Trophoblast cell (in vitro differentiated cells and primary cell): ENCODE measurements at regions not wholly inside any gene's neighbourhood (a gene's known extent, or its start where the extent isn't known, plus 50 kb on each side); places are given as distances from the start of the nearest gene placed in this dataset.

ENCODE experiments used
- DNase-seq, 2 donors: peaks; one replicate each; pipeline ENCODE4 v3.0.0-alpha.2; 2016
- H2AFZ ChIP-seq: 2 replicates; pipeline ENCODE4 v1.6.1; 2013; ENCODE audit warnings: low read length, moderate library complexity, mild to moderate bottlenecking; ENCODE audit not compliant: insufficient read depth, poor library complexity
- H2AK5ac ChIP-seq: 2 replicates; pipeline ENCODE4 v1.6.1; 2013; ENCODE audit warnings: mild to moderate bottlenecking, low read length
- H2BK120ac ChIP-seq: 2 replicates; pipeline ENCODE4 v1.6.1; 2013; ENCODE audit warnings: low read length, mild to moderate bottlenecking, moderate library complexity; ENCODE audit not compliant: insufficient read depth, poor library complexity
- H2BK12ac ChIP-seq: 2 replicates; pipeline ENCODE4 v1.6.1; 2013; ENCODE audit warnings: mild to moderate bottlenecking, low read length, moderate library complexity
- H2BK5ac ChIP-seq: 2 replicates; pipeline ENCODE4 v1.6.1; 2013; ENCODE audit warnings: low read length, low read depth, moderate library complexity, mild to moderate bottlenecking; ENCODE audit not compliant: poor library complexity
- H3K14ac ChIP-seq: 2 replicates; pipeline ENCODE4 v1.6.1; 2013; ENCODE audit warnings: mild to moderate bottlenecking, low read length
- H3K18ac ChIP-seq: 2 replicates; pipeline ENCODE4 v1.6.1; 2013; ENCODE audit warnings: mild to moderate bottlenecking, low read length
- H3K23ac ChIP-seq: 2 replicates; pipeline ENCODE4 v1.6.1; 2013; ENCODE audit warnings: low read length
- H3K27ac ChIP-seq: 2 replicates; pipeline ENCODE4 v1.5.1; 2013; ENCODE audit warnings: low read depth, mild to moderate bottlenecking, inconsistent platforms, low read length, moderate library complexity
- H3K27me3 ChIP-seq: 2 replicates; pipeline ENCODE4 v1.6.1; 2013; ENCODE audit warnings: inconsistent platforms, mild to moderate bottlenecking, low read length, moderate library complexity; ENCODE audit not compliant: insufficient read depth
- H3K36me3 ChIP-seq, 2 experiments: 1 replicate in 1 of 2; 2 replicates in 1 of 2; pipeline ENCODE4 v1.6.1; 2013; ENCODE audit warnings: low read length in 2 of 2, mild to moderate bottlenecking in 2 of 2, moderate library complexity in 1 of 2; ENCODE audit not compliant: insufficient read depth in 2 of 2, control insufficient read depth in 1 of 2
- H3K4ac ChIP-seq: 2 replicates; pipeline ENCODE4 v1.6.1; 2013; ENCODE audit warnings: low read depth, mild to moderate bottlenecking, low read length, moderate library complexity
- H3K4me1 ChIP-seq, 2 experiments: 1 replicate in 1 of 2; 2 replicates in 1 of 2; pipeline ENCODE4 v1.6.1; 2013; ENCODE audit warnings: low read length in 2 of 2, mild to moderate bottlenecking in 2 of 2, moderate library complexity in 1 of 2; ENCODE audit not compliant: insufficient read depth in 2 of 2, control insufficient read depth in 1 of 2
- H3K4me2 ChIP-seq: 2 replicates; pipeline ENCODE4 v1.6.1; 2013; ENCODE audit warnings: inconsistent platforms, mild to moderate bottlenecking, low read length, moderate library complexity
- H3K4me3 ChIP-seq: 2 replicates; pipeline ENCODE4 v1.5.1; 2013; ENCODE audit warnings: mild to moderate bottlenecking, low read depth, low read length, inconsistent platforms
- H3K79me1 ChIP-seq: one replicate; pipeline ENCODE4 v1.6.1; 2013; ENCODE audit warnings: low read length
- H3K79me2 ChIP-seq: 2 replicates; pipeline ENCODE4 v1.6.1; 2013; ENCODE audit warnings: low read length, mild to moderate bottlenecking; ENCODE audit not compliant: control insufficient read depth, insufficient read depth, poor library complexity
- H3K9ac ChIP-seq: 2 replicates; pipeline ENCODE4 v1.6.1; 2013; ENCODE audit warnings: mild to moderate bottlenecking, low read length
- H3K9me3 ChIP-seq: 2 replicates; pipeline ENCODE4 v1.6.1; 2013; ENCODE audit warnings: low read depth, mild to moderate bottlenecking, control low read depth, inconsistent platforms, low read length; ENCODE audit not compliant: insufficient read depth
- H4K12ac ChIP-seq: 2 replicates; pipeline ENCODE4 v1.6.1; 2013; ENCODE audit warnings: low read depth, mild to moderate bottlenecking, low read length, moderate library complexity
- H4K8ac ChIP-seq: 2 replicates; pipeline ENCODE4 v1.6.1; 2013; ENCODE audit warnings: low read depth, mild to moderate bottlenecking, low read length, moderate library complexity
- H4K91ac ChIP-seq: one replicate; pipeline ENCODE4 v1.6.1; 2013; ENCODE audit warnings: low read depth, mild to moderate bottlenecking, low read length, moderate library complexity
- WGBS: extraction: QIAGEN DNeasy Blood & Tissue Kit; methylation state at CpG from one replicate; pipeline ENCODE4 v1.1.7; 2013; ENCODE audit warnings: missing lambda C conversion rate; ENCODE audit not compliant: insufficient read length, insufficient coverage; ENCODE audit errors: extremely low coverage; 5-methylcytosine and 5-hydroxymethylcytosine counted together

GRCh38 chr10:128432011-128432410 is 305.8 kb upstream of the MKI67 start:
- Histone ChIP-seq H3K4me2 (no peak overlapping the region), H3K27ac (no peak overlapping the region), H4K8ac (no peak overlapping the region), H2BK12ac (no peak overlapping the region), H4K91ac (no peak overlapping the region), H3K9me3 (no peaks in the 10 kb centered on the region), H3K36me3 (no peaks in the 10 kb centered on the region), H2AFZ (no peak overlapping the region), H3K4me1 (no peaks in the 10 kb centered on the region), H3K23ac (no peak overlapping the region), H3K9ac (no peak overlapping the region), H4K12ac (no peak overlapping the region), H3K27me3 (no peaks in the 10 kb centered on the region), H3K79me1 (no peaks in the 10 kb centered on the region), H3K4me3 (no peak overlapping the region), H2BK120ac (no peak overlapping the region), H3K18ac (no peak overlapping the region), H3K14ac (no peak overlapping the region), H2AK5ac (no peak overlapping the region), H3K4ac (no peak overlapping the region), H3K79me2 (no peaks in the 10 kb centered on the region), H2BK5ac (no peak overlapping the region)
- DNase-seq = no peak
- no CpG with 5 or more reads among the region's 7 CpGs for WGBS

GRCh38 chr10:128432423-128432822 is 306.2 kb upstream of the MKI67 start:
- Histone ChIP-seq H3K4me1 (no peaks in the 10 kb centered on the region), H3K18ac (no peak overlapping the region), H2BK5ac (no peak overlapping the region), H2AFZ (no peak overlapping the region), H3K9me3 (no peaks in the 10 kb centered on the region), H3K23ac (no peak overlapping the region), H4K12ac (no peak overlapping the region), H3K9ac (no peak overlapping the region), H3K4ac (no peak overlapping the region), H3K14ac (no peak overlapping the region), H2BK12ac (no peak overlapping the region), H2BK120ac (no peak overlapping the region), H2AK5ac (no peak overlapping the region), H3K4me2 (no peak overlapping the region), H3K4me3 (no peak overlapping the region), H4K91ac (no peak overlapping the region), H3K27ac (no peak overlapping the region), H3K79me2 (no peaks in the 10 kb centered on the region), H3K79me1 (no peaks in the 10 kb centered on the region), H3K27me3 (no peaks in the 10 kb centered on the region), H3K36me3 (no peaks in the 10 kb centered on the region), H4K8ac (no peak overlapping the region)
- no CpG with 5 or more reads among the region's 6 CpGs for WGBS
- DNase-seq = no peak

GRCh38 chr10:128435811-128436210 is 309.6 kb upstream of the MKI67 start:
- Histone ChIP-seq H3K4me1 (no peaks in the 10 kb centered on the region), H3K14ac (no peak overlapping the region), H3K18ac (no peak overlapping the region), H3K9ac (no peak overlapping the region), H3K36me3 (no peaks in the 10 kb centered on the region), H3K23ac (no peak overlapping the region), H2AK5ac (no peak overlapping the region), H3K4me3 (no peak overlapping the region), H4K12ac (no peak overlapping the region), H2BK5ac (no peak overlapping the region), H2BK12ac (no peak overlapping the region), H2BK120ac (no peak overlapping the region), H4K8ac (no peak overlapping the region), H3K27me3 (no peaks in the 10 kb centered on the region), H3K9me3 (peaks cover 7% of the 10 kb centered on the region), H3K79me1 (no peaks in the 10 kb centered on the region), H3K4ac (no peak overlapping the region), H2AFZ (no peak overlapping the region), H3K27ac (no peak overlapping the region), H3K79me2 (no peaks in the 10 kb centered on the region), H3K4me2 (no peak overlapping the region), H4K91ac (no peak overlapping the region)
- no peak for DNase-seq
- no CpG with 5 or more reads among the region's 6 CpGs for WGBS

GRCh38 chr10:128437786-128438345 is 311.6 kb upstream of the MKI67 start:
- no peak overlapping the region for H2AFZ ChIP-seq
- H2BK12ac ChIP-seq = no peak overlapping the region
- H3K79me1 ChIP-seq = no peaks in the 10 kb centered on the region
- H2BK5ac ChIP-seq = no peak overlapping the region
- no peak overlapping the region for H2BK120ac ChIP-seq
- no peak overlapping the region for H4K12ac ChIP-seq
- no peaks in the 10 kb centered on the region for H3K79me2 ChIP-seq
- no peak overlapping the region for H3K14ac ChIP-seq
- no peak overlapping the region for H4K8ac ChIP-seq
- H3K4me1 ChIP-seq = no peaks in the 10 kb centered on the region
- H3K9me3 ChIP-seq = peaks cover 7% of the 10 kb centered on the region
- H3K9ac ChIP-seq = no peak overlapping the region
- H3K23ac ChIP-seq = no peak overlapping the region
- no peaks in the 10 kb centered on the region for H3K27me3 ChIP-seq
- H3K18ac ChIP-seq = no peak overlapping the region
- DNase-seq = peak in 1 of 2 donors; percentile 37
- H3K4me2 ChIP-seq = no peak overlapping the region
- H3K27ac ChIP-seq = no peak overlapping the region
- no CpG with 5 or more reads among the region's 13 CpGs for WGBS
- H3K4me3 ChIP-seq = no peak overlapping the region
- H3K36me3 ChIP-seq = no peaks in the 10 kb centered on the region
- no peak overlapping the region for H4K91ac ChIP-seq
- H3K4ac ChIP-seq = no peak overlapping the region
- no peak overlapping the region for H2AK5ac ChIP-seq
